ENCODE measurements at regions not wholly inside any gene's neighbourhood (a gene's known extent, or its start where the extent isn't known, plus 50 kb on each side); places are given as distances from the start of the nearest gene placed in this dataset.

GRCh38 chr11:16408619-16409018 lies 52.3 kb upstream of the SOX6 start:
- TF ChIP-seq SUZ12 (IDR thresholded peaks at IDR 0.05; ENCODE audit: extremely low read depth, insufficient read depth, insufficient read length) = no peak
- no peak for TF ChIP-seq ZNF274 (IDR thresholded peaks at IDR 0.05; ENCODE audit: low read depth, low read length)
- TF ChIP-seq YY1 (IDR thresholded peaks at IDR 0.05; ENCODE audit: insufficient read depth, insufficient read length) = no peak
